H1 (cell line): ENCODE measurements at regions not wholly inside any gene's neighbourhood (a gene's known extent, or its start where the extent isn't known, plus 50 kb on each side); places are given as distances from the start of the nearest gene placed in this dataset.

Experiments
- CTCF ChIA-PET: fragments of 300-600 bp; sonication (Branson Sonifier 250); formaldehyde crosslinking; loops from one replicate; lab custom pipeline; 2021; ENCODE audit not compliant: partially characterized antibody; lab: Charles Lee
- POLR2A ChIA-PET: fragments of 300-600 bp; sonication (Branson Sonifier 250); formaldehyde crosslinking; loops from one replicate; lab custom pipeline; 2021; ENCODE audit warnings: inconsistent platforms; ENCODE audit not compliant: partially characterized antibody; lab: Charles Lee
- DNase-seq, 2 experiments: peaks; one replicate each; pipeline versions ENCODE4 v3.0.0 to v3.0.0-alpha.2; 2010 to 2022; ENCODE audit warnings: low spot score in 2 of 2, low read depth in 1 of 2, mixed read lengths in 1 of 2
- FAIRE-seq: peaks from 2 replicates; lab custom pipeline; 2011; peaks lifted over from hg19 to GRCh38; lab: Jason Lieb, UNC
- H2AFZ ChIP-seq: 2 replicates; pipeline ENCODE4 v1.8.1; 2012; ENCODE audit warnings: low read length, inconsistent platforms
- H2AK5ac ChIP-seq: 2 replicates; pipeline ENCODE4 v1.6.1; 2013; ENCODE audit warnings: low read depth, low read length
- H2BK120ac ChIP-seq: replicated peaks from 2 replicates; pipeline ENCODE3; 2013; ENCODE audit warnings: low read depth, low read length, inconsistent platforms
- H2BK12ac ChIP-seq: 2 replicates; pipeline ENCODE4 v1.6.1; 2013; ENCODE audit warnings: low read depth, low read length
- H2BK15ac ChIP-seq: 2 replicates; pipeline ENCODE4 v1.6.1; 2013; ENCODE audit warnings: low read length
- H2BK20ac ChIP-seq: 2 replicates; pipeline ENCODE4 v1.6.1; 2013; ENCODE audit warnings: low read length
- H2BK5ac ChIP-seq: 2 replicates; pipeline ENCODE4 v1.6.1; 2013; ENCODE audit warnings: low read depth, low read length
- H3K14ac ChIP-seq: 2 replicates; pipeline ENCODE4 v1.6.1; 2013; ENCODE audit warnings: inconsistent platforms; ENCODE audit not compliant: insufficient read length
- H3K18ac ChIP-seq: 2 replicates; pipeline ENCODE4 v1.6.1; 2013; ENCODE audit warnings: low read length; ENCODE audit errors: extremely low read depth
- H3K23ac ChIP-seq: 2 replicates; pipeline ENCODE4 v1.6.1; 2013; ENCODE audit warnings: inconsistent platforms; ENCODE audit not compliant: insufficient read length
- H3K23me2 ChIP-seq: 2 replicates; pipeline ENCODE4 v1.6.1; 2013; ENCODE audit warnings: low read depth, low read length
- H3K27ac ChIP-seq: 2 replicates; pipeline ENCODE4 v1.6.1; 2011; ENCODE audit warnings: low read depth, low read length, inconsistent platforms
- H3K27me3 ChIP-seq, 4 experiments: replicated peaks in 1 of 4; 1 replicate in 1 of 4; 2 replicates in 3 of 4; pipeline versions ENCODE4 v1.6.1 to v1.8.1; 2011 to 2013; ENCODE audit warnings: low read length in 3 of 4, mild to moderate bottlenecking in 3 of 4, inconsistent platforms in 2 of 4, mixed read lengths in 2 of 4, moderate library complexity in 1 of 4; ENCODE audit not compliant: control insufficient read depth in 3 of 4, insufficient read depth in 3 of 4; ENCODE audit errors: extremely low read depth in 1 of 4
- H3K36me3 ChIP-seq, 4 experiments: 2 replicates each; pipeline versions ENCODE4 v1.6.1 to v1.8.1; 2011 to 2013; ENCODE audit warnings: mild to moderate bottlenecking in 4 of 4, low read length in 3 of 4, moderate library complexity in 2 of 4, control low read depth in 1 of 4, inconsistent platforms in 1 of 4; ENCODE audit not compliant: insufficient read depth in 4 of 4, control insufficient read depth in 2 of 4
- H3K4ac ChIP-seq: replicated peaks from 2 replicates; pipeline ENCODE3; 2013; ENCODE audit warnings: low read length, low read depth, mixed read lengths, inconsistent platforms; ENCODE audit not compliant: insufficient read length
- H3K4me1 ChIP-seq, 4 experiments: replicated peaks in 1 of 4; 1 replicate in 1 of 4; 2 replicates in 3 of 4; pipeline versions ENCODE4 v1.6.1 to v1.8.1; 2011 to 2013; ENCODE audit warnings: low read length in 3 of 4, inconsistent platforms in 2 of 4, mixed read lengths in 1 of 4; ENCODE audit not compliant: insufficient read depth in 4 of 4, control insufficient read depth in 3 of 4
- H3K4me2 ChIP-seq, 2 experiments: 2 replicates each; pipeline versions ENCODE4 v1.6.1 to v1.8.1; 2011 to 2013; ENCODE audit warnings: low read depth in 2 of 2, low read length in 2 of 2, control low read depth in 1 of 2, inconsistent platforms in 1 of 2, mild to moderate bottlenecking in 1 of 2; ENCODE audit not compliant: insufficient read depth in 1 of 2
- H3K4me3 ChIP-seq, 4 experiments: fragments of 200-600, 300-600 bp in 1 of 4; sonication (generic), shearing (Covaris generic), sonication (Bioruptor Twin) in 1 of 4; 2 replicates each; pipeline versions ENCODE4 v1.5.1 to v1.8.1; 2011 to 2016; ENCODE audit warnings: low read length in 4 of 4, low read depth in 3 of 4, control low read depth in 2 of 4, inconsistent platforms in 2 of 4, mild to moderate bottlenecking in 2 of 4, mixed read lengths in 1 of 4, moderate library complexity in 1 of 4; ENCODE audit not compliant: insufficient read depth in 2 of 4; ENCODE audit errors: extremely low read depth in 1 of 4
- H3K56ac ChIP-seq: replicated peaks from 2 replicates; pipeline ENCODE3; 2013; ENCODE audit warnings: low read depth, mild to moderate bottlenecking, mixed read lengths, low read length, inconsistent platforms; ENCODE audit not compliant: insufficient read length
- H3K79me1 ChIP-seq: 2 replicates; pipeline ENCODE4 v1.6.1; 2013; ENCODE audit warnings: low read depth, low read length, control low read depth
- H3K79me2 ChIP-seq, 2 experiments: 2 replicates each; pipeline versions ENCODE4 v1.6.1 to v1.8.1; 2012 to 2013; ENCODE audit warnings: low read length in 2 of 2, mild to moderate bottlenecking in 2 of 2, inconsistent platforms in 1 of 2; ENCODE audit not compliant: insufficient read depth in 2 of 2, control insufficient read depth in 1 of 2
- H3K9ac ChIP-seq, 4 experiments: replicated peaks in 1 of 4; 1 replicate in 1 of 4; 2 replicates in 3 of 4; pipeline versions ENCODE4 v1.6.1 to v1.8.1; 2011 to 2013; ENCODE audit warnings: low read depth in 3 of 4, low read length in 3 of 4, control low read depth in 2 of 4, mild to moderate bottlenecking in 2 of 4, moderate library complexity in 2 of 4, inconsistent platforms in 1 of 4; ENCODE audit errors: extremely low read depth in 1 of 4
- H3K9me3 ChIP-seq, 2 experiments: 2 replicates each; pipeline versions ENCODE4 v1.6.1 to v1.8.1; 2012 to 2013; ENCODE audit warnings: mild to moderate bottlenecking in 2 of 2, moderate library complexity in 2 of 2, control low read depth in 1 of 2, inconsistent platforms in 1 of 2, low read depth in 1 of 2, low read length in 1 of 2, mixed read lengths in 1 of 2; ENCODE audit not compliant: insufficient read depth in 2 of 2
- H4K20me1 ChIP-seq, 2 experiments: replicated peaks in 1 of 2; 2 replicates each; pipeline versions ENCODE3 to v1.8.1; 2011 to 2013; ENCODE audit warnings: inconsistent platforms in 2 of 2, low read length in 2 of 2, mild to moderate bottlenecking in 1 of 2; ENCODE audit not compliant: insufficient read depth in 2 of 2, control insufficient read depth in 1 of 2
- H4K5ac ChIP-seq: 2 replicates; pipeline ENCODE4 v1.6.1; 2013; ENCODE audit warnings: low read length, low read depth, mixed read lengths, inconsistent platforms; ENCODE audit not compliant: insufficient read length
- H4K8ac ChIP-seq: 2 replicates; pipeline ENCODE4 v1.8.0; 2013; ENCODE audit warnings: mild to moderate bottlenecking, moderate library complexity, low read length, inconsistent platforms; ENCODE audit not compliant: insufficient read depth; ENCODE audit errors: extremely low read depth
- H4K91ac ChIP-seq: replicated peaks from 2 replicates; pipeline ENCODE3; 2013; ENCODE audit warnings: low read length, mixed read lengths, inconsistent platforms; ENCODE audit not compliant: insufficient read length
- EZH2 ChIP-seq: fragments of 200-600 bp; sonication (generic); IDR thresholded peaks from 2 replicates; pipeline ENCODE4 v1.7.1; 2012; ENCODE audit warnings: low read depth, mild to moderate bottlenecking, moderate library complexity, low read length, inconsistent platforms; ENCODE audit not compliant: severe bottlenecking
- WGBS, 2 experiments: shearing (Covaris generic) in 1 of 2; methylation state at CpG; one replicate each; pipeline versions ENCODE4 v1.1.6 to v1.1.7; 2013 to 2015; ENCODE audit warnings: low lambda C conversion rate in 2 of 2, mixed read lengths in 2 of 2, inconsistent platforms in 1 of 2, low coverage in 1 of 2, missing lambda C conversion rate in 1 of 2; ENCODE audit not compliant: insufficient replicate concordance in 2 of 2, insufficient coverage in 1 of 2, insufficient read length in 1 of 2; ENCODE audit errors: extremely low coverage in 1 of 2, missing lambda C conversion rate in 1 of 2; 5-methylcytosine and 5-hydroxymethylcytosine counted together

DNA sequence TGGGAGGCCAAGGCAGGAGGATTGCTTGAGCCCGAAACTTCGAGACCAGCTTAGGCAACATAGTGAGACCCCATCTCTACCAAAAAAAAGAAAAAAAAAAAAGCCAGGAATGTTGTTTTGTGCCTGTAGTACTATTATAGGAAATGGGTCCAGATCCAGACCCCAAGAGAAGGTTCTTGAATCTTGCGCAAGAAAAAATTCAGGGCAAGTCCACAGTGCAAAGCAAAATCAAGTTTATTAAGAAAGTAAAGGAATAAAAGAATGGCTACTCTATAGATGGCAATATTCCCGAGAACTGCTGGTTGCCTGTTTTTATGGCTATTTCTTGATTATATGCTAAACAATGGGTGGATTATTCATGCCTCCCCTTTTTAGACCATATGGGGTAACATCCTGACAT lies 51.2 kb upstream of the RDX start:
- H3K27me3 ChIP-seq: no peaks in the 10 kb centered on the region
- no peak overlapping the region for H2AFZ ChIP-seq
- H3K27ac ChIP-seq: no peak overlapping the region
- H2BK5ac ChIP-seq: no peak overlapping the region
- H2AK5ac ChIP-seq: no peak overlapping the region
- no peak overlapping the region for H3K23ac ChIP-seq
- no peak overlapping the region for H2BK120ac ChIP-seq
- no peaks in the 10 kb centered on the region for H3K23me2 ChIP-seq
- POLR2A ChIA-PET: no interaction called here
- H3K4me1 ChIP-seq: no peaks in the 10 kb centered on the region
- no peaks in the 10 kb centered on the region for H4K20me1 ChIP-seq
- H2BK12ac ChIP-seq: no peak overlapping the region
- H4K5ac ChIP-seq: no peak overlapping the region
- no peak overlapping the region for H3K18ac ChIP-seq
- no peaks in the 10 kb centered on the region for H3K79me1 ChIP-seq
- no peak for TF ChIP-seq EZH2
- TF ChIP-seq, all 59 proteins: peak for 0
- H3K14ac ChIP-seq: no peak overlapping the region
- CTCF ChIA-PET: no interaction called here
- H4K8ac ChIP-seq: no peak overlapping the region
- FAIRE-seq: no peak
- no peak overlapping the region for H3K4me2 ChIP-seq
- H3K4ac ChIP-seq: no peak overlapping the region
- no peaks in the 10 kb centered on the region for H3K36me3 ChIP-seq
- no peak overlapping the region for H2BK15ac ChIP-seq
- H3K56ac ChIP-seq: no peak overlapping the region
- no peak overlapping the region for H4K91ac ChIP-seq
- 94% methylated on average over 4 of the region's 4 CpGs; no CpG with 5 or more reads in 1 of the 2 experiments for WGBS, 2 experiments
- no peak for DNase-seq
- no peak overlapping the region for H2BK20ac ChIP-seq
- H3K79me2 ChIP-seq: no peaks in the 10 kb centered on the region
- no peak overlapping the region for H3K4me3 ChIP-seq
- H3K9me3 ChIP-seq: no peaks in the 10 kb centered on the region
- no peak overlapping the region for H3K9ac ChIP-seq
